Gastrocnemius medialis (tissue), 4 donors: ENCODE measurements at regions not wholly inside any gene's neighbourhood (a gene's known extent, or its start where the extent isn't known, plus 50 kb on each side); places are given as distances from the start of the nearest gene placed in this dataset.

Source experiments
- POLR2A ChIP-seq, 2 donors: fragments of 450-650 bp; IDR thresholded peaks; one replicate each; pipeline ENCODE4 v1.6.1; 2017; ENCODE audit warnings: antibody characterized with exemption in 2 of 2, mild to moderate bottlenecking in 2 of 2, moderate library complexity in 2 of 2
- TF ChIP-seq, protein P1 (sequence below), 5 experiments: fragments of 450-650 bp in 3 of 5; fragments of 200-600 bp in 2 of 5; sonication (generic) in 2 of 5; IDR thresholded peaks in 4 of 5; conservative IDR thresholded peaks in 1 of 5; 1 replicate in 4 of 5; 2 replicates in 1 of 5; pipeline ENCODE4 v1.5.1; 2016 to 2019; ENCODE audit warnings: antibody characterized with exemption in 5 of 5, mild to moderate bottlenecking in 3 of 5, moderate library complexity in 3 of 5

- TF ChIP-seq, protein P1, sequence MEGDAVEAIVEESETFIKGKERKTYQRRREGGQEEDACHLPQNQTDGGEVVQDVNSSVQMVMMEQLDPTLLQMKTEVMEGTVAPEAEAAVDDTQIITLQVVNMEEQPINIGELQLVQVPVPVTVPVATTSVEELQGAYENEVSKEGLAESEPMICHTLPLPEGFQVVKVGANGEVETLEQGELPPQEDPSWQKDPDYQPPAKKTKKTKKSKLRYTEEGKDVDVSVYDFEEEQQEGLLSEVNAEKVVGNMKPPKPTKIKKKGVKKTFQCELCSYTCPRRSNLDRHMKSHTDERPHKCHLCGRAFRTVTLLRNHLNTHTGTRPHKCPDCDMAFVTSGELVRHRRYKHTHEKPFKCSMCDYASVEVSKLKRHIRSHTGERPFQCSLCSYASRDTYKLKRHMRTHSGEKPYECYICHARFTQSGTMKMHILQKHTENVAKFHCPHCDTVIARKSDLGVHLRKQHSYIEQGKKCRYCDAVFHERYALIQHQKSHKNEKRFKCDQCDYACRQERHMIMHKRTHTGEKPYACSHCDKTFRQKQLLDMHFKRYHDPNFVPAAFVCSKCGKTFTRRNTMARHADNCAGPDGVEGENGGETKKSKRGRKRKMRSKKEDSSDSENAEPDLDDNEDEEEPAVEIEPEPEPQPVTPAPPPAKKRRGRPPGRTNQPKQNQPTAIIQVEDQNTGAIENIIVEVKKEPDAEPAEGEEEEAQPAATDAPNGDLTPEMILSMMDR (IDR thresholded peaks at IDR 0.05 in 4 of 5, conservative IDR thresholded peaks at IDR 0.05 in 1 of 5), result no peak
- TF ChIP-seq POLR2A (IDR thresholded peaks at IDR 0.05), result no peak
These were observed 424.6 kb upstream of the VRK2 start for GRCh38 chr2:57622009-57622408.
